ENCODE measurements at regions not wholly inside any gene's neighbourhood (a gene's known extent, or its start where the extent isn't known, plus 50 kb on each side); places are given as distances from the start of the nearest gene placed in this dataset.

GRCh38 chr9:16133556-16134227, 580.8 kb downstream of the CCDC171 start:
- DNase-seq (ENCODE audit: low spot score) = no peak

- DNase-seq (ENCODE audit: low spot score) = no peak
Measured at GRCh38 chr9:16134351-16134750, 581.5 kb downstream of the CCDC171 start.

- no peak for DNase-seq (ENCODE audit: low spot score)
Measured at GRCh38 chr9:16135968-16136367, 583.1 kb downstream of the CCDC171 start.

GRCh38 chr9:16136451-16136850, 583.6 kb downstream of the CCDC171 start:
- DNase-seq (ENCODE audit: low spot score) = no peak

GRCh38 chr9:16136961-16137360, 584.1 kb downstream of the CCDC171 start:
- DNase-seq (ENCODE audit: low spot score) = no peak

- DNase-seq (ENCODE audit: low spot score) = peak; percentile 82
Measured at GRCh38 chr9:16138561-16139491, 586.0 kb downstream of the CCDC171 start.

- no peak for DNase-seq (ENCODE audit: low spot score)
Measured at GRCh38 chr9:16139774-16140173, 586.9 kb downstream of the CCDC171 start.

GRCh38 chr9:16143310-16143709, 590.5 kb downstream of the CCDC171 start:
- no peak for DNase-seq (ENCODE audit: low spot score)

GRCh38 chr9:16143947-16144890, 591.4 kb downstream of the CCDC171 start:
- no peak for DNase-seq (ENCODE audit: low spot score)

GRCh38 chr9:16145196-16145950, 592.5 kb downstream of the CCDC171 start:
- DNase-seq (ENCODE audit: low spot score) = no peak

- DNase-seq (ENCODE audit: low spot score) = no peak
Measured at GRCh38 chr9:16147726-16148125, 594.9 kb downstream of the CCDC171 start.

GRCh38 chr9:16150501-16150900, 597.7 kb downstream of the CCDC171 start:
- DNase-seq (ENCODE audit: low spot score) = no peak

GRCh38 chr9:16150938-16151650, 598.3 kb downstream of the CCDC171 start:
- DNase-seq (ENCODE audit: low spot score) = no peak

- no peak for DNase-seq (ENCODE audit: low spot score)
Measured at GRCh38 chr9:16152276-16153101, 599.6 kb downstream of the CCDC171 start.

GRCh38 chr9:16153221-16153620, 600.4 kb downstream of the CCDC171 start:
- DNase-seq (ENCODE audit: low spot score) = no peak

- DNase-seq (ENCODE audit: low spot score) = no peak
Measured at GRCh38 chr9:16153741-16154140, 600.9 kb downstream of the CCDC171 start.

GRCh38 chr9:16154521-16155078, 601.8 kb downstream of the CCDC171 start:
- peak; percentile 76 for DNase-seq (ENCODE audit: low spot score)

- DNase-seq (ENCODE audit: low spot score) = no peak
Measured at GRCh38 chr9:16155878-16156277, 603.0 kb downstream of the CCDC171 start.

GRCh38 chr9:16157216-16157615, 604.4 kb downstream of the CCDC171 start:
- no peak for DNase-seq (ENCODE audit: low spot score)
